ENCODE measurements at regions not wholly inside any gene's neighbourhood (a gene's known extent, or its start where the extent isn't known, plus 50 kb on each side); places are given as distances from the start of the nearest gene placed in this dataset.
"Not testable (repeated sequence)": the region's sequence is repeated elsewhere in the genome, so short reads cannot be mapped to it uniquely, and the experiment has no call there.

GRCh38 chr12:33536431-33536830 is 96.8 kb upstream of the SYT10 start:
- ATAC-seq (ENCODE audit: poor library complexity) (no peak), DNase-seq (no peak)
- Mint-ChIP-seq H3K27me3 (no peaks in the 10 kb centered on the region), H3K27ac (no peak overlapping the region), H3K9me3 (peaks cover 7% of the 10 kb centered on the region), H3K36me3 (ENCODE audit: low read depth) (no peaks in the 10 kb centered on the region), H3K4me1 (ENCODE audit: low read depth) (no peaks in the 10 kb centered on the region), H3K4me3 (no peak overlapping the region)
- Histone ChIP-seq H3K27ac (ENCODE audit: low read depth in 1 of 2, low read length in 2 of 2) (no peak overlapping the region), H3K9me3 (ENCODE audit: control insufficient read depth in 1 of 2, insufficient read depth in 1 of 2, low read length in 2 of 2) (no peaks in the 10 kb centered on the region), H3K36me3 (ENCODE audit: insufficient read depth, low read length) (no peaks in the 10 kb centered on the region), H3K27me3 (ENCODE audit: control insufficient read depth in 1 of 2, insufficient read depth in 2 of 2, low read length in 2 of 2) (no peaks in the 10 kb centered on the region), H3K4me3 (ENCODE audit: low read length) (no peak overlapping the region), H3K4me1 (ENCODE audit: insufficient read depth, low read length) (no peaks in the 10 kb centered on the region)
- ChIA-PET CTCF (no interaction called here), POLR2A (no interaction called here)
- intact Hi-C loops (cut with DNase I, micrococcal nuclease) = no loop called here
- TF ChIP-seq CTCF (IDR thresholded peaks at IDR 0.05) = no peak

GRCh38 chr12:33546004-33546403 is 106.4 kb upstream of the SYT10 start:
- H3K27me3 ChIP-seq (ENCODE audit: control insufficient read depth in 1 of 2, insufficient read depth in 2 of 2, low read length in 2 of 2) = no peaks in the 10 kb centered on the region
- no peaks in the 10 kb centered on the region for H3K36me3 ChIP-seq (ENCODE audit: insufficient read depth, low read length)
- CTCF ChIA-PET = interaction anchor here (0.6 kb wide), 1 partner anchor 834 kb away, joined by 6 read pairs; no protein-coding TSS in a partner anchor
- Mint-ChIP-seq H3K4me3 (no peak overlapping the region), H3K4me1 (ENCODE audit: low read depth) (no peaks in the 10 kb centered on the region), H3K36me3 (ENCODE audit: low read depth) (no peaks in the 10 kb centered on the region), H3K27me3 (no peaks in the 10 kb centered on the region), H3K9me3 (peaks cover 2% of the 10 kb centered on the region), H3K27ac (no peak overlapping the region)
- H3K27ac ChIP-seq (ENCODE audit: low read depth in 1 of 2, low read length in 2 of 2) = no peak overlapping the region
- H3K9me3 ChIP-seq (ENCODE audit: control insufficient read depth in 1 of 2, insufficient read depth in 1 of 2, low read length in 2 of 2) = no peaks in the 10 kb centered on the region
- no peak for DNase-seq
- no peak for TF ChIP-seq CTCF (IDR thresholded peaks at IDR 0.05)
- POLR2A ChIA-PET = no interaction called here
- no peak for ATAC-seq (ENCODE audit: poor library complexity)
- H3K4me3 ChIP-seq (ENCODE audit: low read length) = no peak overlapping the region
- intact Hi-C loops (cut with DNase I, micrococcal nuclease) = no loop called here
- H3K4me1 ChIP-seq (ENCODE audit: insufficient read depth, low read length) = no peaks in the 10 kb centered on the region

- H3K27ac Mint-ChIP-seq = no peak overlapping the region
- Histone ChIP-seq H3K4me3 (ENCODE audit: low read length) (no peak overlapping the region), H3K9me3 (ENCODE audit: control insufficient read depth in 1 of 2, insufficient read depth in 1 of 2, low read length in 2 of 2) (no peaks in the 10 kb centered on the region), H3K4me1 (ENCODE audit: insufficient read depth, low read length) (no peaks in the 10 kb centered on the region), H3K36me3 (ENCODE audit: insufficient read depth, low read length) (no peaks in the 10 kb centered on the region), H3K27me3 (ENCODE audit: control insufficient read depth in 1 of 2, insufficient read depth in 2 of 2, low read length in 2 of 2) (no peaks in the 10 kb centered on the region), H3K27ac (ENCODE audit: low read depth in 1 of 2, low read length in 2 of 2) (no peak overlapping the region)
- no peak for ATAC-seq (ENCODE audit: poor library complexity)
- peaks cover 2% of the 10 kb centered on the region for H3K9me3 Mint-ChIP-seq
- H3K4me3 Mint-ChIP-seq = no peak overlapping the region
- TF ChIP-seq CTCF (IDR thresholded peaks at IDR 0.05) = no peak
- no peaks in the 10 kb centered on the region for H3K36me3 Mint-ChIP-seq (ENCODE audit: low read depth)
- CTCF ChIA-PET = no interaction called here
- no peaks in the 10 kb centered on the region for H3K4me1 Mint-ChIP-seq (ENCODE audit: low read depth)
- no peaks in the 10 kb centered on the region for H3K27me3 Mint-ChIP-seq
- intact Hi-C loops (cut with DNase I, micrococcal nuclease) = no loop called here
- POLR2A ChIA-PET = no interaction called here
- no peak for DNase-seq
Observed at GRCh38 chr12:33547084-33547483, 107.5 kb upstream of the SYT10 start.

- H3K4me1 ChIP-seq (ENCODE audit: insufficient read depth, low read length); DNase-seq; ATAC-seq (ENCODE audit: poor library complexity); CTCF ChIA-PET; intact Hi-C loops (cut with DNase I, micrococcal nuclease); H3K36me3 Mint-ChIP-seq (ENCODE audit: low read depth); H3K27me3 ChIP-seq (ENCODE audit: control insufficient read depth in 1 of 2, insufficient read depth in 2 of 2, low read length in 2 of 2); H3K27me3 Mint-ChIP-seq; H3K9me3 ChIP-seq (ENCODE audit: control insufficient read depth in 1 of 2, insufficient read depth in 1 of 2, low read length in 2 of 2); H3K27ac Mint-ChIP-seq; H3K4me1 Mint-ChIP-seq (ENCODE audit: low read depth); H3K9me3 Mint-ChIP-seq; POLR2A ChIA-PET; H3K27ac ChIP-seq (ENCODE audit: low read depth in 1 of 2, low read length in 2 of 2); H3K36me3 ChIP-seq (ENCODE audit: insufficient read depth, low read length); H3K4me3 ChIP-seq (ENCODE audit: low read length); H3K4me3 Mint-ChIP-seq: not testable (repeated sequence)
Observed at GRCh38 chr12:33550214-33550613, 110.6 kb upstream of the SYT10 start.
